Breast epithelium (tissue), 4 donors: ENCODE measurements at regions not wholly inside any gene's neighbourhood (a gene's known extent, or its start where the extent isn't known, plus 50 kb on each side); places are given as distances from the start of the nearest gene placed in this dataset.

Experiments used
- DNase-seq, 2 donors: peaks; one replicate each; pipeline ENCODE4 v3.0.0-alpha.2; 2019; ENCODE audit warnings: low spot score in 2 of 2
- H3K27ac ChIP-seq, 2 donors: fragments of 200-600 bp; sonication (generic) in 1 of 2; one replicate each; pipeline ENCODE4 v1.5.1; 2016 to 2019; ENCODE audit warnings: mild to moderate bottlenecking in 1 of 2
- H3K27me3 ChIP-seq, 2 donors: fragments of 200-600 bp; sonication (generic) in 1 of 2; one replicate each; pipeline versions ENCODE4 v1.5.1 to v1.6.0; 2017 to 2019; ENCODE audit warnings: control low read depth in 1 of 2, mild to moderate bottlenecking in 1 of 2
- H3K36me3 ChIP-seq: fragments of 200-600 bp; one replicate; pipeline ENCODE4 v1.5.1; 2019
- H3K4me1 ChIP-seq, 2 donors: fragments of 200-600 bp; sonication (generic); one replicate each; pipeline ENCODE4 v1.5.1; 2016 to 2019; ENCODE audit warnings: control low read depth in 1 of 2
- H3K4me3 ChIP-seq, 3 donors: fragments of 200-600 bp; sonication (generic); 1 replicate in 2 of 3; 2 replicates in 1 of 3; pipeline ENCODE4 v1.5.1; 2016 to 2019; ENCODE audit warnings: mild to moderate bottlenecking in 3 of 3, moderate library complexity in 2 of 3
- H3K9me3 ChIP-seq, 2 donors: fragments of 200-600 bp; sonication (generic) in 1 of 2; one replicate each; pipeline ENCODE4 v1.5.1; 2016 to 2019; ENCODE audit warnings: control low read depth in 1 of 2
- CTCF ChIP-seq, 3 donors: fragments of 450-650 bp; IDR thresholded peaks; one replicate each; pipeline ENCODE4 v1.5.1; 2016 to 2017; ENCODE audit warnings: antibody characterized with exemption in 3 of 3, mild to moderate bottlenecking in 3 of 3, moderate library complexity in 3 of 3
- POLR2A ChIP-seq: fragments of 450-650 bp; IDR thresholded peaks from one replicate; pipeline ENCODE4 v1.6.1; 2016; ENCODE audit warnings: antibody characterized with exemption, mild to moderate bottlenecking, moderate library complexity
- POLR2AphosphoS5 ChIP-seq, 3 donors: sonication (generic); formaldehyde crosslinking; IDR thresholded peaks; one replicate each; pipeline ENCODE4 v1.6.1; 2017; ENCODE audit warnings: antibody characterized with exemption in 3 of 3
- intact Hi-C: fragments of 100-400 bp; cut with DNase I; formaldehyde crosslinking; loops from one replicate; pipeline ENCODE4 v1.15.1; 2023; ENCODE audit warnings: low total_unique reads

DNA sequence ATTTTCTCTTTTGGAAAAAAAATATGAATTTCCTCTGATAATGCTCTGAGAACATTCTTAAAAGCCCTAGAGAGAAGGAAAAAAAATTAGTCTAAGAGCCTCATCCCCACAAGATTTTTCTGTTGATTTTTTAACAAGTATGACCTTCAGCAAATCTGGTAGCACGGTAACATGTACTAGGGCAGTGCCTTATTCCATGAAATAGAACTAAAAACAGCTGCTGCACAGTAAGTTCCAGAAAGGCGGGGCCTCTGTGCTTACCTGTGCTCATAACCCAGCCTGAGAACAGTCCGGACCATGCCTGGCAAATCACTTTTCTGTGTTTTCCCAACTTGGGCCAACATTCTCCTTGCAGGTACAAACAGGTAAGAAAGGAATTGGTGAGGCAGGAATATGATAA lies 519.1 kb upstream of the AKR1E2 start:
- intact Hi-C loops: no loop called here
- no peaks in the 10 kb centered on the region for H3K9me3 ChIP-seq

DNA sequence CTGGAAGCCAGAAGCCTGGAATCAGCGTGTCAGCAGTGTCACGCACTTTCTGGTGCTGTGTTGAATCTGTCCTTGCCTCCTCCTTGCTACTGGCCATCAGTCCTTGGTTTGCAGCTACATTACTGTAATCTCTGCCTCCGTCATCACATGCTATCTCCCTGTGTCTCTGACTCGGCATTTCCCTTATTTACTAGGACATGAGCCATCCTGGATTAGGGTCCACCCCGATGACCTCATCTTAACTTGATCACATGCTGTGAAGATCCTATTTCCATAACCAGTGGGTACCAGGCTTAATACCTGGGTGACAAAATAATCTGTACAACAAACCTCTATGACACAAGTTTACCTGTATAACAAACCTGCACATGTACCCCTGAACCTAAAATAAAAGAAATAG lies 518.0 kb upstream of the KLF6 start:
- intact Hi-C loops: no loop called here
- no peaks in the 10 kb centered on the region for H3K27me3 ChIP-seq
- no peak for DNase-seq
- no peaks in the 10 kb centered on the region for H3K9me3 ChIP-seq
- H3K27ac ChIP-seq: no peak overlapping the region
- no peak overlapping the region for H3K4me3 ChIP-seq
- H3K4me1 ChIP-seq: no peaks in the 10 kb centered on the region
- TF ChIP-seq CTCF (IDR thresholded peaks at IDR 0.05) (no peak), POLR2A (no peak), POLR2AphosphoS5 (IDR thresholded peaks at IDR 0.05) (no peak)
- H3K36me3 ChIP-seq: no peaks in the 10 kb centered on the region

More for the DNA sequence above, 519.1 kb upstream of the AKR1E2 start:
- Histone ChIP-seq H3K4me1 (no peaks in the 10 kb centered on the region), H3K27ac (peak overlapping the region in 1 of 2 donors; percentile 41), H3K27me3 (no peaks in the 10 kb centered on the region), H3K4me3 (no peak overlapping the region), H3K36me3 (no peaks in the 10 kb centered on the region)
- TF ChIP-seq CTCF (IDR thresholded peaks at IDR 0.05): no peak
- TF ChIP-seq POLR2A: no peak
- no peak for TF ChIP-seq POLR2AphosphoS5 (IDR thresholded peaks at IDR 0.05)
- DNase-seq: peak in 1 of 2 donors; percentile 86

- Histone ChIP-seq H3K4me3 (no peak overlapping the region), H3K9me3 (no peaks in the 10 kb centered on the region), H3K4me1 (no peaks in the 10 kb centered on the region), H3K27me3 (no peaks in the 10 kb centered on the region), H3K27ac (no peak overlapping the region), H3K36me3 (no peaks in the 10 kb centered on the region)
- TF ChIP-seq POLR2A (no peak), CTCF (IDR thresholded peaks at IDR 0.05) (no peak), POLR2AphosphoS5 (IDR thresholded peaks at IDR 0.05) (no peak)
- intact Hi-C loops: no loop called here
- DNase-seq: no peak
Measured at GRCh38 chr10:4301291-4302045, 516.5 kb upstream of the KLF6 start.

DNA sequence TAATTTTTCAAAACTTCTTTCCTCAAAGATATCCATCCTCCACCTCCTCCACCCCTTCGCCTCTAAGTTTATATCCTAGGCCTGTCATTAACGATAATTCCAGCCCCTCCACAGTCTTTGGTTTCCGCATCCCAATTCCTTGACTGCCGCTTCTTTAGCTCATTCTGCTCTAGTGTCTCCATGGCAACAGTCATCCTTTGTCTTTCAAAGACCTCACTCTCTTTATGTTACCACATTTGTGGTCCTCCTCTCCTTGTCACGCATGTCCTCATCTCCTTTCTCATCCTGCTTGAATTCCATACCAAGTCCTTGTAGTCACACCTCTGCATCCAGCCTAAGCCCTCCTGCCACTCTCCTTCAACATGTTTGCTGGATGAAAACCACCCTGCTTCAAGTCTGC lies 511.2 kb upstream of the KLF6 start:
- intact Hi-C loops: no loop called here
- no peak for DNase-seq
- Histone ChIP-seq H3K9me3 (no peaks in the 10 kb centered on the region), H3K4me3 (no peak overlapping the region), H3K36me3 (no peaks in the 10 kb centered on the region), H3K4me1 (no peaks in the 10 kb centered on the region), H3K27ac (no peak overlapping the region), H3K27me3 (no peaks in the 10 kb centered on the region)
- TF ChIP-seq CTCF (IDR thresholded peaks at IDR 0.05) (no peak), POLR2AphosphoS5 (IDR thresholded peaks at IDR 0.05) (no peak), POLR2A (no peak)

DNA sequence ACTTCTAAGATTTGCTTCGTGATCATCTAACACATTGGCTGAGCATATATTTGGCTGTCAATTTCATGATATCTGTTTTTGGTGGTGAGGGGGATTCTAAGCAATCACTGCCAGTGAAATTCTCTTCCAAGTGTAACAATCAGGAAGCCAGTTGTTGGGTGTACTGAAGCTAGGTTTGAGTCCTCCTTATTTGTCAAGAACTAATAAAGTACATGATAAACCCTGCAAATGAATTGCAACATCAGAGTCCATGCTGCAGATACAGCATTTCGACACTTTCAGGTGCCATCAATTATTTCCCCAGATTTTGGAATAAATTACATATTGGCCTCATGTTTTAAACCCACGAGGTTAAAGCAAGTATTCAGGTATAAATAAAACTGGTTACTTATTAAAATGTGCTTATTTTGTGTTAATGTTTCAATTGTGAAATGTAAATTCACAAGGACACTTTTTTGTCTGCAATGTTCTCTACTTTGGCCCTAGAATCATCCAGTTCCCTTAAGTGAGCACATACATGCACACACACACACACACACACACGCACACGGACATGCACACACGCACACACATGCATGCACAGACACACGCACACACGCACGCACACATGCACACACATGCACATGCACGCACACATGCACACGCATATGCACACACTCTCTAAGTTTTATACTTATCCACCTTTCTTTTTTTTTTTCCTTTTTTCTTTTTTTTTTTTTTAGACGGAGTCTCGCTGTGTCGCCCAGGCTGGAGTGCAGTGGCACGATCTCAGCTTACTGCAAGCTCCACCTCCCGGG lies 510.2 kb upstream of the KLF6 start:
- H3K27me3 ChIP-seq: no peaks in the 10 kb centered on the region
- DNase-seq: no peak
- H3K9me3 ChIP-seq: no peaks in the 10 kb centered on the region
- no peak overlapping the region for H3K27ac ChIP-seq
- no peaks in the 10 kb centered on the region for H3K36me3 ChIP-seq
- no peak overlapping the region for H3K4me3 ChIP-seq
- TF ChIP-seq POLR2AphosphoS5 (IDR thresholded peaks at IDR 0.05) (no peak), POLR2A (no peak), CTCF (IDR thresholded peaks at IDR 0.05) (no peak)
- intact Hi-C loops: no loop called here
- no peaks in the 10 kb centered on the region for H3K4me1 ChIP-seq
